ENCODE measurements at regions not wholly inside any gene's neighbourhood (a gene's known extent, or its start where the extent isn't known, plus 50 kb on each side); places are given as distances from the start of the nearest gene placed in this dataset.
"Not testable (repeated sequence)": the region's sequence is repeated elsewhere in the genome, so short reads cannot be mapped to it uniquely, and the experiment has no call there.

- Mint-ChIP-seq H3K36me3 (ENCODE audit: low read depth, unreplicated experiment) (no peaks in the 10 kb centered on the region), H3K27ac (ENCODE audit: unreplicated experiment) (no peak overlapping the region), H3K27me3 (ENCODE audit: unreplicated experiment) (peaks cover 1% of the 10 kb centered on the region), H3K9me3 (ENCODE audit: unreplicated experiment) (no peaks in the 10 kb centered on the region), H3K4me3 (ENCODE audit: unreplicated experiment) (no peak overlapping the region), H3K4me1 (ENCODE audit: unreplicated experiment) (peaks cover 14% of the 10 kb centered on the region)
- no peak for DNase-seq (ENCODE audit: low spot score)
- TF ChIP-seq, protein P1, sequence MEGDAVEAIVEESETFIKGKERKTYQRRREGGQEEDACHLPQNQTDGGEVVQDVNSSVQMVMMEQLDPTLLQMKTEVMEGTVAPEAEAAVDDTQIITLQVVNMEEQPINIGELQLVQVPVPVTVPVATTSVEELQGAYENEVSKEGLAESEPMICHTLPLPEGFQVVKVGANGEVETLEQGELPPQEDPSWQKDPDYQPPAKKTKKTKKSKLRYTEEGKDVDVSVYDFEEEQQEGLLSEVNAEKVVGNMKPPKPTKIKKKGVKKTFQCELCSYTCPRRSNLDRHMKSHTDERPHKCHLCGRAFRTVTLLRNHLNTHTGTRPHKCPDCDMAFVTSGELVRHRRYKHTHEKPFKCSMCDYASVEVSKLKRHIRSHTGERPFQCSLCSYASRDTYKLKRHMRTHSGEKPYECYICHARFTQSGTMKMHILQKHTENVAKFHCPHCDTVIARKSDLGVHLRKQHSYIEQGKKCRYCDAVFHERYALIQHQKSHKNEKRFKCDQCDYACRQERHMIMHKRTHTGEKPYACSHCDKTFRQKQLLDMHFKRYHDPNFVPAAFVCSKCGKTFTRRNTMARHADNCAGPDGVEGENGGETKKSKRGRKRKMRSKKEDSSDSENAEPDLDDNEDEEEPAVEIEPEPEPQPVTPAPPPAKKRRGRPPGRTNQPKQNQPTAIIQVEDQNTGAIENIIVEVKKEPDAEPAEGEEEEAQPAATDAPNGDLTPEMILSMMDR (IDR thresholded peaks at IDR 0.05; ENCODE audit: unreplicated experiment): no peak
These were observed 212.6 kb upstream of the PRSS58 start for GRCh38 chr7:142470544-142470830.

GRCh38 chr7:142469696-142470543 lies 212.1 kb upstream of the PRSS58 start:
- Mint-ChIP-seq H3K9me3 (ENCODE audit: unreplicated experiment) (no peaks in the 10 kb centered on the region), H3K27me3 (ENCODE audit: unreplicated experiment) (peaks cover 2% of the 10 kb centered on the region), H3K4me1 (ENCODE audit: unreplicated experiment) (peaks cover 15% of the 10 kb centered on the region), H3K27ac (ENCODE audit: unreplicated experiment) (no peak overlapping the region), H3K4me3 (ENCODE audit: unreplicated experiment) (no peak overlapping the region), H3K36me3 (ENCODE audit: low read depth, unreplicated experiment) (no peaks in the 10 kb centered on the region)
- TF ChIP-seq, protein P1 (IDR thresholded peaks at IDR 0.05; ENCODE audit: unreplicated experiment): no peak
- no peak for DNase-seq (ENCODE audit: low spot score)

DNA sequence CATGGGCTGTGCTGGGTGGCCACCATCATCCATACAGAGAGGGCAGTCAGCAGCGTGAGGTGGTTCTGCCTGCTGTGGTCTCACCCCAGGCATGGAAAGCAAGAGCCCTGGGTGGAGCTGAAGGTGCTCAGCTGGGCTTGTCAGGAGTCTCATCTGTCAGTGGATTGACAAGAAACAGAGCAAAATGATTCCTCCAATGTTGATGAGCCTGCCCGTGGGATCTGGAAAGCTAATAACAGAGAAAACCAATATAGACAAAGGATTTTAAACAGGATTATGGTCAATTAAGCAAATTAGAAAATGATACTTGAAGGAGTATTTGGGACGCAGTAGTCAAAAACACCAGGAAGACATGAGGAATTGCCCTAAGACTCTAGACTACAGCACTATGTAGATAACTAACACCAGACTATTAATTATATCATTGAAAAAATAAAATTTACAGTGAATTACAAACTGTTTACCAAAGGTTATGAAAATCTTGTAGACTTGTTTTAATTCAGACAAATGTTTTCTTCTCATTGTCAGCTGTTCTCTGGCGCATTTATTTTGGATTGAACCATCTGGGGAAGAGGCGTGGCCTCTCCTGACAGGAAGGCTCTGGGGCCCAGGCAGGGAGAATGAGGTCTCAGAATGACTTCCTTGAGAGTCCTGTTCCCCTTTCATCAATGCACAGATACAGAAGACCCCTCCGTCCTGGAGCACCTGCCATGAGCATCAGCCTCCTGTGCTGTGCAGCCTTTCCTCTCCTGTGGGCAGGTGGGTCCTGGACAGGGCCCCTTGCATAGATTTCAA lies 211.2 kb upstream of the PRSS58 start:
- Mint-ChIP-seq H3K27me3 (ENCODE audit: unreplicated experiment) (peaks cover 2% of the 10 kb centered on the region), H3K4me1 (ENCODE audit: unreplicated experiment) (peaks cover 15% of the 10 kb centered on the region), H3K9me3 (ENCODE audit: unreplicated experiment) (no peaks in the 10 kb centered on the region), H3K4me3 (ENCODE audit: unreplicated experiment) (no peak overlapping the region), H3K36me3 (ENCODE audit: low read depth, unreplicated experiment) (no peaks in the 10 kb centered on the region), H3K27ac (ENCODE audit: unreplicated experiment) (no peak overlapping the region)
- TF ChIP-seq, protein P1 (IDR thresholded peaks at IDR 0.05; ENCODE audit: unreplicated experiment): no peak
- DNase-seq (ENCODE audit: low spot score): no peak

- not testable (repeated sequence) for H3K27ac Mint-ChIP-seq (ENCODE audit: unreplicated experiment); DNase-seq (ENCODE audit: low spot score); H3K27me3 Mint-ChIP-seq (ENCODE audit: unreplicated experiment); H3K4me3 Mint-ChIP-seq (ENCODE audit: unreplicated experiment); H3K9me3 Mint-ChIP-seq (ENCODE audit: unreplicated experiment); H3K36me3 Mint-ChIP-seq (ENCODE audit: low read depth, unreplicated experiment)
- peaks cover 12% of the 10 kb centered on the region for H3K4me1 Mint-ChIP-seq (ENCODE audit: unreplicated experiment)
These were observed 209.3 kb upstream of the PRSS58 start for GRCh38 chr7:142467056-142467655.

DNA sequence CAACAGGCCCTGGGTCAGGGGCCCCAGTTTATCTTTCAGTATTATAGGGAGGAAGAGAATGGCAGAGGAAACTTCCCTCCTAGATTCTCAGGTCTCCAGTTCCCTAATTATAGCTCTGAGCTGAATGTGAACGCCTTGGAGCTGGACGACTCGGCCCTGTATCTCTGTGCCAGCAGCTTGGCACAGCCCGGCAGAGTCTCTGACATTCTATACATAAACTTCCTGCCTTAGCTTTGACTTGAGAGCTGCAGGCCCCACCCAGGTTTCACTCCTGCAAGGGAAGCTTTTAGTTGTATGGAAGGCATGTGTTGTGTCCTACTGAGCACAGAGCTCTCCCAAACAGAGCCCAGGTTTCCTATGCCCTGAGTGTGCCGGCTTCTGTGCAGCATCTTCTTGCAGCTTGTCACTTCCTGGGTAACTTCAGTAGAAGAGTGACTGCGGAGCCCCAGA lies 205.6 kb upstream of the PRSS58 start:
- Mint-ChIP-seq H3K27ac (ENCODE audit: unreplicated experiment) (no peak overlapping the region), H3K9me3 (ENCODE audit: unreplicated experiment) (no peaks in the 10 kb centered on the region), H3K36me3 (ENCODE audit: low read depth, unreplicated experiment) (no peaks in the 10 kb centered on the region), H3K4me1 (ENCODE audit: unreplicated experiment) (peaks cover 5% of the 10 kb centered on the region), H3K27me3 (ENCODE audit: unreplicated experiment) (peaks cover 2% of the 10 kb centered on the region), H3K4me3 (ENCODE audit: unreplicated experiment) (no peak overlapping the region)
- TF ChIP-seq, protein P1 (IDR thresholded peaks at IDR 0.05; ENCODE audit: unreplicated experiment): no peak
- no peak for DNase-seq (ENCODE audit: low spot score)

Measured in endothelial cell (in vitro differentiated cells).